Stomach (tissue), 4 donors: ENCODE measurements at regions not wholly inside any gene's neighbourhood (a gene's known extent, or its start where the extent isn't known, plus 50 kb on each side); places are given as distances from the start of the nearest gene placed in this dataset.

Experiments
- POLR2A ChIP-seq, 4 donors: fragments of 450-650 bp; IDR thresholded peaks; one replicate each; pipeline ENCODE4 v1.6.1; 2016; ENCODE audit warnings: antibody characterized with exemption in 4 of 4, control low read depth in 2 of 4, mild to moderate bottlenecking in 1 of 4, moderate library complexity in 1 of 4
- POLR2AphosphoS5 ChIP-seq, 3 donors: sonication (generic); formaldehyde crosslinking; IDR thresholded peaks; one replicate each; pipeline ENCODE4 v1.6.1; 2016; ENCODE audit warnings: antibody characterized with exemption in 3 of 3
- TF ChIP-seq, protein P1 (sequence below), 7 experiments: fragments of 450-650 bp in 4 of 7; fragments of 200-600 bp in 3 of 7; sonication (generic) in 3 of 7; IDR thresholded peaks; one replicate each; pipeline ENCODE4 v1.5.1; 2016 to 2019; ENCODE audit warnings: antibody characterized with exemption in 7 of 7, control low read depth in 2 of 7, mild to moderate bottlenecking in 1 of 7

DNA sequence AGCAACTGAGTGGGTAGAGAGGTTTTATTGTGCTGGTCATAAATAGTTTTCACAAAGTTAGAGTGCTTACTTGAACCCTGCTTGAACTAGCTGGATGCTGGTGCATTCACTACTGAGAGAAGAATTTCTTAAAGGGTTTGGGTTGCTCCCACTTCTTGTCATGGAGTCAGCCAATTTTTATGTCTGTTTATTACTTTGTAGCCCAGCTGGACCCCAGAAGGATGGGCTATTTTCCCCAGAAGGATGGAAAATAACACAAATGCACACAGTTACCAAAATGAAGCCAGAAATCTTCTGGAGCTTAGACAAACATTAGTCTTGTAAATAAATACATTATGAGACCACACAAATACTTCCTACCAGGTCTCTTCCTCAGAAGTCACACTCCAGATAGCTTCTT, 480.8 kb upstream of the TNC start:
- TF ChIP-seq, protein P1, sequence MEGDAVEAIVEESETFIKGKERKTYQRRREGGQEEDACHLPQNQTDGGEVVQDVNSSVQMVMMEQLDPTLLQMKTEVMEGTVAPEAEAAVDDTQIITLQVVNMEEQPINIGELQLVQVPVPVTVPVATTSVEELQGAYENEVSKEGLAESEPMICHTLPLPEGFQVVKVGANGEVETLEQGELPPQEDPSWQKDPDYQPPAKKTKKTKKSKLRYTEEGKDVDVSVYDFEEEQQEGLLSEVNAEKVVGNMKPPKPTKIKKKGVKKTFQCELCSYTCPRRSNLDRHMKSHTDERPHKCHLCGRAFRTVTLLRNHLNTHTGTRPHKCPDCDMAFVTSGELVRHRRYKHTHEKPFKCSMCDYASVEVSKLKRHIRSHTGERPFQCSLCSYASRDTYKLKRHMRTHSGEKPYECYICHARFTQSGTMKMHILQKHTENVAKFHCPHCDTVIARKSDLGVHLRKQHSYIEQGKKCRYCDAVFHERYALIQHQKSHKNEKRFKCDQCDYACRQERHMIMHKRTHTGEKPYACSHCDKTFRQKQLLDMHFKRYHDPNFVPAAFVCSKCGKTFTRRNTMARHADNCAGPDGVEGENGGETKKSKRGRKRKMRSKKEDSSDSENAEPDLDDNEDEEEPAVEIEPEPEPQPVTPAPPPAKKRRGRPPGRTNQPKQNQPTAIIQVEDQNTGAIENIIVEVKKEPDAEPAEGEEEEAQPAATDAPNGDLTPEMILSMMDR (IDR thresholded peaks at IDR 0.05): no peak
- TF ChIP-seq POLR2AphosphoS5 (IDR thresholded peaks at IDR 0.05) (no peak), POLR2A (IDR thresholded peaks at IDR 0.05) (no peak)
